WTC11 (cell line): ENCODE measurements at regions not wholly inside any gene's neighbourhood (a gene's known extent, or its start where the extent isn't known, plus 50 kb on each side); places are given as distances from the start of the nearest gene placed in this dataset.
"Not testable (repeated sequence)": the region's sequence is repeated elsewhere in the genome, so short reads cannot be mapped to it uniquely, and the experiment has no call there.

Experiments used
- ATAC-seq: fragments of 200-7000 bp; cut with Tn5 transposase; 2 replicates; pipeline ENCODE4 v1.10.0; 2021; ENCODE audit warnings: mild to moderate bottlenecking, moderate library complexity
- CTCF ChIA-PET: fragments of 300-600 bp; sonication (Branson Sonifier 250); formaldehyde crosslinking; loops from one replicate; lab custom pipeline; 2021; ENCODE audit warnings: antibody characterized with exemption; lab: Charles Lee
- POLR2A ChIA-PET: fragments of 350-600 bp; sonication (Branson Sonifier 250); formaldehyde crosslinking; loops from one replicate; lab custom pipeline; 2021; ENCODE audit warnings: antibody characterized with exemption; lab: Charles Lee
- DNase-seq: peaks from one replicate; pipeline ENCODE4 v3.0.0; 2021; ENCODE audit warnings: low spot score
- H3K27ac Mint-ChIP-seq: 2 replicates; pipeline ENCODE4 v1.8.0; 2021; ENCODE audit warnings: mixed read lengths
- H3K27me3 Mint-ChIP-seq: 2 replicates; pipeline ENCODE4 v1.8.0; 2021; ENCODE audit warnings: low read depth, mild to moderate bottlenecking, moderate library complexity, mixed read lengths
- H3K36me3 Mint-ChIP-seq: 2 replicates; pipeline ENCODE4 v1.8.0; 2021; ENCODE audit warnings: mixed read lengths
- H3K4me1 Mint-ChIP-seq: 2 replicates; pipeline ENCODE4 v1.8.0; 2022; ENCODE audit warnings: mixed read lengths
- H3K4me3 Mint-ChIP-seq: 2 replicates; pipeline ENCODE4 v1.8.0; 2021; ENCODE audit warnings: mild to moderate bottlenecking, moderate library complexity, mixed read lengths
- H3K9me3 Mint-ChIP-seq: 2 replicates; pipeline ENCODE4 v1.8.0; 2021; ENCODE audit warnings: mixed read lengths
- FOXP1 ChIP-seq: sonication (generic); formaldehyde crosslinking; IDR thresholded peaks from 2 replicates; pipeline ENCODE4 v1.8.0; 2022; ENCODE audit warnings: missing genetic modification reagents, mild to moderate bottlenecking, moderate library complexity, borderline replicate concordance
- JUN ChIP-seq: sonication (generic); formaldehyde crosslinking; IDR thresholded peaks from 2 replicates; pipeline ENCODE4 v1.8.0; 2023; ENCODE audit warnings: mild to moderate bottlenecking, missing genetic modification reagents
- TCF7 ChIP-seq: sonication (generic); formaldehyde crosslinking; IDR thresholded peaks from 2 replicates; pipeline ENCODE4 v1.8.0; 2022; ENCODE audit warnings: mild to moderate bottlenecking, low read depth, missing genetic modification reagents, moderate library complexity
- ZNF671 ChIP-seq: fragments of 250-450 bp; sonication (Bioruptor Pico); IDR thresholded peaks from 2 replicates; pipeline ENCODE4 v1.8.0; 2021; ENCODE audit warnings: mild to moderate bottlenecking
- TF ChIP-seq, protein P1 (sequence below): sonication (generic); formaldehyde crosslinking; conservative IDR thresholded peaks from 2 replicates; pipeline ENCODE4 v1.8.1; 2023; ENCODE audit warnings: mild to moderate bottlenecking, low read depth, missing genetic modification reagents, moderate library complexity
- TF ChIP-seq, protein P2 (sequence below): sonication (generic); formaldehyde crosslinking; IDR thresholded peaks from 2 replicates; pipeline ENCODE4 v1.8.1; 2023; ENCODE audit warnings: mild to moderate bottlenecking, missing genetic modification reagents

- TF ChIP-seq, protein P1, sequence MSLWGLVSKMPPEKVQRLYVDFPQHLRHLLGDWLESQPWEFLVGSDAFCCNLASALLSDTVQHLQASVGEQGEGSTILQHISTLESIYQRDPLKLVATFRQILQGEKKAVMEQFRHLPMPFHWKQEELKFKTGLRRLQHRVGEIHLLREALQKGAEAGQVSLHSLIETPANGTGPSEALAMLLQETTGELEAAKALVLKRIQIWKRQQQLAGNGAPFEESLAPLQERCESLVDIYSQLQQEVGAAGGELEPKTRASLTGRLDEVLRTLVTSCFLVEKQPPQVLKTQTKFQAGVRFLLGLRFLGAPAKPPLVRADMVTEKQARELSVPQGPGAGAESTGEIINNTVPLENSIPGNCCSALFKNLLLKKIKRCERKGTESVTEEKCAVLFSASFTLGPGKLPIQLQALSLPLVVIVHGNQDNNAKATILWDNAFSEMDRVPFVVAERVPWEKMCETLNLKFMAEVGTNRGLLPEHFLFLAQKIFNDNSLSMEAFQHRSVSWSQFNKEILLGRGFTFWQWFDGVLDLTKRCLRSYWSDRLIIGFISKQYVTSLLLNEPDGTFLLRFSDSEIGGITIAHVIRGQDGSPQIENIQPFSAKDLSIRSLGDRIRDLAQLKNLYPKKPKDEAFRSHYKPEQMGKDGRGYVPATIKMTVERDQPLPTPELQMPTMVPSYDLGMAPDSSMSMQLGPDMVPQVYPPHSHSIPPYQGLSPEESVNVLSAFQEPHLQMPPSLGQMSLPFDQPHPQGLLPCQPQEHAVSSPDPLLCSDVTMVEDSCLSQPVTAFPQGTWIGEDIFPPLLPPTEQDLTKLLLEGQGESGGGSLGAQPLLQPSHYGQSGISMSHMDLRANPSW (CRISPR knock-in tag), result no peak
- TF ChIP-seq, all 79 proteins: peak for 0
Measured at GRCh38 chr9:136602193-136602885, 56.5 kb upstream of the NOTCH1 start (continued).

DNA sequence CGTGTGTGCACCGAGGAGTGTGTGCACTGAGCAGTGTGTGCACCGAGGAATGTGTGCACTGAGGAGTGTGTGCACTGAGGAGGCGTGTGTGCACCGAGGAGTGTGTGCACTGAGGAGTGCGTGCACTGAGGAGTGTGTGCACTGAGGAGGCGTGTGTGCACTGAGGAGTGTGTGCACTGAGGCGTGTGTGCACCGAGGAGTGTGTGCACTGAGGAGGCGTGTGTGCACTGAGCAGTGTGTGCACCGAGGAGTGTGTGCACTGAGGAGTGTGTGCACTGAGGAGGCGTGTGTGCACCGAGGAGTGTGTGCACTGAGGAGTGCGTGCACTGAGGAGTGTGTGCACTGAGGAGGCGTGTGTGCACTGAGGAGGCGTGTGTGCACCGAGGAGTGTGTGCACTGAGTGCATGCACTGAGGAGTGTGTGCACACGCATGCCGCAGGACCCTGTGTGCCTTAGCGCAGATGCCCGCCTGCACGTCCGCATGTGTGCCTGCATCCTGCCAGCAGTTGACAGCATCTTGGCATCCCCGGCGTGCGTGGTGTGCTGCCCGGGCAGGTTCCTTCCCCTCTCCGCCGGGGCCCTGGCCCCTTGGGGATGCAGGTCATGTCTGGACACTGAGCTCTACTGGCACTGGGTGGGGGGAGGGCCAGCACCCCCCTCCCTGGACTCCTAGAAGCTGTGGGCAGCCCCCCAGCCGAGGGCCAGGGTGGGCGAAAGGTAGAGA lies 55.6 kb upstream of the NOTCH1 start:
- not testable (repeated sequence) for H3K4me3 Mint-ChIP-seq, DNase-seq, H3K27me3 Mint-ChIP-seq, H3K36me3 Mint-ChIP-seq
- CTCF ChIA-PET, result interaction anchor here (0.6 kb wide), 1 partner anchor 56 kb away, joined by 3 read pairs; the partner anchor contains the start of gene NOTCH1
- TF ChIP-seq, protein P2, sequence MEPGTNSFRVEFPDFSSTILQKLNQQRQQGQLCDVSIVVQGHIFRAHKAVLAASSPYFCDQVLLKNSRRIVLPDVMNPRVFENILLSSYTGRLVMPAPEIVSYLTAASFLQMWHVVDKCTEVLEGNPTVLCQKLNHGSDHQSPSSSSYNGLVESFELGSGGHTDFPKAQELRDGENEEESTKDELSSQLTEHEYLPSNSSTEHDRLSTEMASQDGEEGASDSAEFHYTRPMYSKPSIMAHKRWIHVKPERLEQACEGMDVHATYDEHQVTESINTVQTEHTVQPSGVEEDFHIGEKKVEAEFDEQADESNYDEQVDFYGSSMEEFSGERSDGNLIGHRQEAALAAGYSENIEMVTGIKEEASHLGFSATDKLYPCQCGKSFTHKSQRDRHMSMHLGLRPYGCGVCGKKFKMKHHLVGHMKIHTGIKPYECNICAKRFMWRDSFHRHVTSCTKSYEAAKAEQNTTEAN (CRISPR knock-in tag), result peak; percentile 85
- TF ChIP-seq, all 79 proteins: peak for 1; not testable (repeated sequence) for 78
- POLR2A ChIA-PET, H3K9me3 Mint-ChIP-seq, ATAC-seq: not testable (repeated sequence)
- H3K27ac Mint-ChIP-seq, result 0 out of 2 replicates have a peak overlapping the region, but pooled peaks have one; percentile 63
- H3K4me1 Mint-ChIP-seq, result peaks cover 26% of the 10 kb centered on the region

DNA sequence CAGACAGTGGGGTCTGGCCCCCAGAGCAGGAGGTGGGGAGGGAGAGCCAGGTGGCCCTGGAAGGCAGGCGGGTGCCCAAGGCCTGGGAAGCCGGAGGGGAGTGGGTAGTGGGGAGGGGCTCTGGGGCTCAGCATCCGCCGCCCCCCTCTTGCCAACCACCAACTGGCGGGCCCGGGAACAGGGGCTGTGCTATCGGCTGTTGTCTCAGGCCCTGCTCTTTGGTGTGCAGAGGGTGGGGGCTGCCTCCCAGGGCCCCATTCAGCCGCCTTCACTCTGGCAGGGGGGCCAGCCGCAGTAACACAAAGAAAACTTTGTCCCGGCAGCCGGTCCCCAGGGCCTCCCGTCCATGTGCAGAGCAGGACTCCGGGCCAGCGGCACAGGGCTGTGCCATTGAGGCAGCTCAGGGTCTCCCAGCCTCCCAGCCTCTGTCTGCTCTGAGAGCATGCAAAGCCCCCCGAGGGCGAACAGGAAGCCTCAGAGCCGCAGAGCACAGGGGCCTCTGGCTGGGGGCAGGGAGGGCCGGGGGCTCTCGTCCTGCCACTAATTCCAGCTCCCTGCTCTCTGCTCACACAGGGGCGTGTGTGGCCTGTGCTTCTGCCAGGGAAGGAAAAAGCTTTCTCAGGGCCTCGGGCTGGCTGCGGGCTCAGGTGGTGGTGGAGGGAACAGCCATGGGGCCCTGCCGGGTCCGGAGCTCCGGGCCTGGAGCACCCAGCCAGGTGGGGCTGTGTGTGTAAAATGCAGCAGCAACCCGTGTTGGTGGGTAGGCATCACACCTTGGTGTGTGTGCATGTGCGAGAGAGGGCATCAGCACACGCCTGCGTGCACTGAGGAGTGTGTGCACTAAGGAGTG lies 54.2 kb upstream of the NOTCH1 start:
- H3K4me1 Mint-ChIP-seq, result peaks cover 30% of the 10 kb centered on the region
- CTCF ChIA-PET, result interaction anchor here (1.0 kb wide), 1 partner anchor 11 kb away, joined by 7 read pairs; no protein-coding TSS in a partner anchor
- peaks cover 7% of the 10 kb centered on the region for H3K9me3 Mint-ChIP-seq
- H3K27me3 Mint-ChIP-seq, result peaks cover 5% of the 10 kb centered on the region
- H3K27ac Mint-ChIP-seq, result no peak overlapping the region
- TF ChIP-seq, protein P2 (CRISPR knock-in tag), result 0 out of 2 replicates have a peak, but pooled peaks have one; percentile 12
- TF ChIP-seq FOXP1 (CRISPR knock-in tag), result 0 out of 2 replicates have a peak, but pooled peaks have one; percentile 12
- no peak for TF ChIP-seq JUN (CRISPR knock-in tag)
- DNase-seq (no peak), ATAC-seq (no peak; the same call in 1 of the 2 replicates)
- no peaks in the 10 kb centered on the region for H3K36me3 Mint-ChIP-seq
- POLR2A ChIA-PET, result no interaction called here
- no peak overlapping the region for H3K4me3 Mint-ChIP-seq

GRCh38 chr9:136599074-136599531 lies 53.3 kb upstream of the NOTCH1 start:
- H3K27me3 Mint-ChIP-seq, result peaks cover 8% of the 10 kb centered on the region
- H3K4me3 Mint-ChIP-seq, result no peak overlapping the region
- POLR2A ChIA-PET, result no interaction called here
- H3K4me1 Mint-ChIP-seq, result peaks cover 27% of the 10 kb centered on the region
- CTCF ChIA-PET, result no interaction called here
- no peaks in the 10 kb centered on the region for H3K36me3 Mint-ChIP-seq
- peaks cover 13% of the 10 kb centered on the region for H3K9me3 Mint-ChIP-seq
- no peak for TF ChIP-seq TCF7
- TF ChIP-seq ZNF671 (CRISPR knock-in tag), result no peak
- TF ChIP-seq, all 79 proteins: peak for 0
- ATAC-seq, result 0 out of 2 replicates have a peak, but pooled peaks have one; percentile 31
- DNase-seq, result no peak
- no peak overlapping the region for H3K27ac Mint-ChIP-seq

DNA sequence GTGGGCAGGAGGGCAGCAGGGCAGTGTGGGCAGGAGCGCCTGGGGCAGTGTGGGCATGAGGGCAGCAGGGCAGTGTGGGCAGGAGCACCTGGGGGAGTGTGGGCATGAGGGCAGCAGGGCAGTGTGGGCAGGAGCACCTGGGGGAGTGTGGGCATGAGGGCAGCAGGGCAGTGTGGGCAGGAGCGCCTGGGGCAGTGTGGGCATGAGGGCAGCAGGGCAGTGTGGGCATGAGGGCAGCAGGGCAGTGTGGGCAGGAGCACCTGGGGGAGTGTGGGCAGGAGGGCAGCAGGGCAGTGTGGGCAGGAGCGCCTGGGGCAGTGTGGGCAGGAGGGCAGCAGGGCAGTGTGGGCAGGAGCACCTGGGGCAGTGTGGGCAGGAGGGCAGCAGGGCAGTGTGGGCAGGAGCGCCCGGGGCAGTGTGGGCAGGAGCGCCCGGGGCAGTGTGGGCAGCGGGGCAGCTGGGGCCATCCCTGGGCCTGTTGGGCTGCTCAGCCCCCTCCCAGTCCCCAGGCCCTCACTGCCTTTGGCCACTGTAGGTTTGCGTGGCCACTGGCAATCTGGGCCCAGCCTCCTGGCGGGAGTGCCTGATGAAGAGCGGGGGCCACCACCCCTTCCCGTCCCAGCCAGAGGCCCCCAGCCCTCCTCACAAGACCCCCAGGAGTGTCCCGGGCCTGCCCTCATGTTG lies 52.7 kb upstream of the NOTCH1 start:
- peaks cover 22% of the 10 kb centered on the region for H3K4me1 Mint-ChIP-seq
- H3K27me3 Mint-ChIP-seq, H3K4me3 Mint-ChIP-seq, H3K36me3 Mint-ChIP-seq, DNase-seq, ATAC-seq, POLR2A ChIA-PET, H3K27ac Mint-ChIP-seq: not testable (repeated sequence)
- CTCF ChIA-PET, result interaction anchor here (1.0 kb wide), 1 partner anchor 29 kb away, joined by 3 read pairs; no protein-coding TSS in a partner anchor
- H3K9me3 Mint-ChIP-seq, result peaks cover 13% of the 10 kb centered on the region
